Naive thymus-derived CD4-positive, alpha-beta T cell (primary cell): ENCODE measurements at regions not wholly inside any gene's neighbourhood (a gene's known extent, or its start where the extent isn't known, plus 50 kb on each side); places are given as distances from the start of the nearest gene placed in this dataset.
"Not testable (repeated sequence)": the region's sequence is repeated elsewhere in the genome, so short reads cannot be mapped to it uniquely, and the experiment has no call there.

Source experiments
- ATAC-seq: fragments of 150-1000 bp; cut with Tn5 transposase; 2 replicates; pipeline ENCODE4 v1.10.0; 2021; ENCODE audit warnings: mild to moderate bottlenecking, moderate library complexity
- CTCF ChIA-PET: fragments of 350-600 bp; sonication (Branson Sonifier 250); formaldehyde crosslinking; loops from one replicate; lab custom pipeline; 2021; ENCODE audit warnings: antibody characterized with exemption; lab: Charles Lee
- POLR2A ChIA-PET: fragments of 350-600 bp; sonication (Branson Sonifier 250); formaldehyde crosslinking; loops from one replicate; lab custom pipeline; 2021; ENCODE audit warnings: antibody characterized with exemption, inconsistent platforms; lab: Charles Lee
- DNase-seq, 9 donors: peaks; one replicate each; pipeline versions ENCODE4 v3.0.0 to v3.0.0-alpha.2; 2020 to 2022; ENCODE audit warnings: mixed read lengths in 1 of 9
- H3K27ac ChIP-seq: one replicate; pipeline ENCODE4 v1.7.0; 2013; ENCODE audit warnings: mild to moderate bottlenecking, low read depth, low read length, moderate library complexity
- H3K27me3 ChIP-seq, 2 donors: one replicate each; pipeline ENCODE4 v1.7.0; 2013; ENCODE audit warnings: low read length in 2 of 2, mild to moderate bottlenecking in 2 of 2, moderate library complexity in 2 of 2; ENCODE audit not compliant: control insufficient read depth in 2 of 2, insufficient read depth in 2 of 2
- H3K36me3 ChIP-seq, 3 experiments: 1 replicate in 2 of 3; 2 replicates in 1 of 3; pipeline ENCODE4 v1.7.0; 2013; ENCODE audit warnings: low read length in 3 of 3, mild to moderate bottlenecking in 3 of 3, moderate library complexity in 1 of 3; ENCODE audit not compliant: insufficient read depth in 3 of 3, control insufficient read depth in 2 of 3
- H3K4me1 ChIP-seq, 2 donors: one replicate each; pipeline ENCODE4 v1.7.0; 2013; ENCODE audit warnings: low read length in 2 of 2, mild to moderate bottlenecking in 2 of 2, moderate library complexity in 1 of 2; ENCODE audit not compliant: control insufficient read depth in 2 of 2, insufficient read depth in 2 of 2
- H3K4me3 ChIP-seq: 2 replicates; pipeline ENCODE4 v1.7.0; 2013; ENCODE audit warnings: mild to moderate bottlenecking, low read length
- H3K9me3 ChIP-seq, 3 experiments: 1 replicate in 2 of 3; 2 replicates in 1 of 3; pipeline ENCODE4 v1.7.0; 2013; ENCODE audit warnings: low read length in 3 of 3; ENCODE audit not compliant: control insufficient read depth in 2 of 3
- H3K27ac Mint-ChIP-seq, 9 donors: one replicate each; pipeline ENCODE4 v1.8.0; 2020 to 2022; ENCODE audit warnings: mixed read lengths in 9 of 9, mild to moderate bottlenecking in 8 of 9, moderate library complexity in 5 of 9, inconsistent platforms in 2 of 9
- H3K27me3 Mint-ChIP-seq, 5 donors: one replicate each; pipeline ENCODE4 v1.8.0; 2021 to 2022; ENCODE audit warnings: mixed read lengths in 5 of 5, mild to moderate bottlenecking in 1 of 5
- H3K36me3 Mint-ChIP-seq, 5 donors: one replicate each; pipeline ENCODE4 v1.8.0; 2020 to 2022; ENCODE audit warnings: mixed read lengths in 5 of 5, mild to moderate bottlenecking in 3 of 5, inconsistent platforms in 1 of 5
- H3K4me1 Mint-ChIP-seq, 7 donors: one replicate each; pipeline ENCODE4 v1.8.0; 2020 to 2022; ENCODE audit warnings: mixed read lengths in 7 of 7, mild to moderate bottlenecking in 3 of 7, inconsistent platforms in 1 of 7
- H3K4me3 Mint-ChIP-seq, 10 donors: one replicate each; pipeline ENCODE4 v1.8.0; 2020 to 2022; ENCODE audit warnings: mild to moderate bottlenecking in 10 of 10, mixed read lengths in 10 of 10, moderate library complexity in 6 of 10, inconsistent platforms in 2 of 10
- H3K9me3 Mint-ChIP-seq, 11 donors: one replicate each; pipeline ENCODE4 v1.8.0; 2020 to 2022; ENCODE audit warnings: mixed read lengths in 11 of 11, mild to moderate bottlenecking in 4 of 11, inconsistent platforms in 1 of 11, moderate library complexity in 1 of 11
- intact Hi-C, 2 donors: fragments of 100-400 bp; cut with micrococcal nuclease; formaldehyde crosslinking; loops; one replicate each; pipeline ENCODE4 v1.15.1; 2023

GRCh38 chr1:190003376-190003775 is 474.3 kb downstream of the BRINP3 start:
- POLR2A ChIA-PET, result no interaction called here
- no peaks in the 10 kb centered on the region for H3K27me3 Mint-ChIP-seq

GRCh38 chr1:190011585-190011984 is 466.1 kb downstream of the BRINP3 start:
- H3K27ac Mint-ChIP-seq, result no peak overlapping the region
- Histone ChIP-seq H3K4me3 (no peak overlapping the region), H3K9me3 (no peaks in the 10 kb centered on the region), H3K27me3 (no peaks in the 10 kb centered on the region), H3K27ac (no peak overlapping the region), H3K36me3 (no peaks in the 10 kb centered on the region), H3K4me1 (no peaks in the 10 kb centered on the region)
- ATAC-seq (no peak), DNase-seq (no peak)
- no peaks in the 10 kb centered on the region for H3K4me1 Mint-ChIP-seq
- no peaks in the 10 kb centered on the region for H3K27me3 Mint-ChIP-seq
- POLR2A ChIA-PET, result no interaction called here
- H3K36me3 Mint-ChIP-seq, result no peaks in the 10 kb centered on the region
- H3K4me3 Mint-ChIP-seq, result no peak overlapping the region
- peaks cover 6 to 40% (median 14%) of the 10 kb centered on the region in 11 donors for H3K9me3 Mint-ChIP-seq
- intact Hi-C loops, result no loop called here
- CTCF ChIA-PET, result no interaction called here

More at GRCh38 chr1:190003376-190003775, 474.3 kb downstream of the BRINP3 start:
- Histone ChIP-seq H3K27me3 (no peaks in the 10 kb centered on the region), H3K4me3 (no peak overlapping the region), H3K9me3 (no peaks in the 10 kb centered on the region), H3K27ac (no peak overlapping the region), H3K4me1 (no peaks in the 10 kb centered on the region), H3K36me3 (no peaks in the 10 kb centered on the region)
- Mint-ChIP-seq H3K4me1 (no peaks in the 10 kb centered on the region), H3K27ac (no peak overlapping the region), H3K36me3 (no peaks in the 10 kb centered on the region), H3K4me3 (no peak overlapping the region), H3K9me3 (peaks cover 0 to 21% (median 6%) of the 10 kb centered on the region in 11 donors)
- ATAC-seq (no peak), DNase-seq (no peak)
- CTCF ChIA-PET, result no interaction called here
- intact Hi-C loops, result no loop called here

DNA sequence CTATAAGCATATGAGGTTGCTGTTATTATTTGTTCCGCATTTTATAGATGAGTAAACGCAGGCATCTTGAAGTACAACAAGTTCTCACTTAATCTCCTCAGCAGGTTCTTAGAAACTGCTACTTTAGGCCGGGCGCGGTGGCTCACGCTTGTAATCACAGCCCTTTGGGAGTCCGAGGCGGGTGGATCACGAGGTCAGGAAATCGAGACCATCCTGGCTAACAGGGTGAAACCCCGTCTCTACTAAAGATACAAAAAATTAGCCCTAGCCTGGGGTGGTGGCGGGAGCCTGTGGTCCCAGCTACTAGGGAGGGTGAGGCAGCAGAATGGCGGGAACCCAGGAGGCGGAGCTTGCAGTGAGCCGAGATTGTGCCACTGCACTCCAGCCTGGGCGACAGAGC is 458.5 kb downstream of the BRINP3 start:
- intact Hi-C loops, CTCF ChIA-PET: not testable (repeated sequence)

DNA sequence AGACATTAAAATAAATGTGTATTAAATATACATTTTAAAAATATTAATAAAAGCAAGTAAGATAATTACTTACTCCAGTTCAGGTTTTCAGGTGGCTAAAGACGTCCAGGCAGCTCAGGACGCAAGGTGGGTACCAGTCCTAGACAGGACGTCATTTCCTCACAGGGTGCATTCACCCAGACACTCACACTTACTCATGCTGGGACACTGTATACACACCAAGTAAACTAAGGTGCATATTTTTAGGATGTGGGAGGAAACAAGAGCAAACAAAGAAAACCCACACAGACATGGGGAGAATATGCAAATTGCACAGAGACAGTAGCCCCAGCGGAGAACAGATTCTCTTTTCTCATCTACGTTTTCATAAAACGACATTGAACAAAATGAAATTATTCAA is 457.9 kb downstream of the BRINP3 start:
- H3K4me1 ChIP-seq, result no peaks in the 10 kb centered on the region
- intact Hi-C loops, result no loop called here
- ChIA-PET POLR2A (no interaction called here), CTCF (no interaction called here)
- H3K36me3 ChIP-seq, result no peaks in the 10 kb centered on the region
- Mint-ChIP-seq H3K4me3 (no peak overlapping the region), H3K36me3 (no peaks in the 10 kb centered on the region), H3K9me3 (peaks cover 0 to 24% (median 4%) of the 10 kb centered on the region in 11 donors), H3K27ac (no peak overlapping the region), H3K4me1 (no peaks in the 10 kb centered on the region), H3K27me3 (no peaks in the 10 kb centered on the region)
- no peak overlapping the region for H3K4me3 ChIP-seq
- H3K27me3 ChIP-seq, result no peaks in the 10 kb centered on the region
- DNase-seq (no peak), ATAC-seq (no peak)
- no peaks in the 10 kb centered on the region for H3K9me3 ChIP-seq
- no peak overlapping the region for H3K27ac ChIP-seq

More for the DNA sequence above, 458.5 kb downstream of the BRINP3 start:
- H3K4me1 ChIP-seq, H3K27ac ChIP-seq, H3K4me3 ChIP-seq, ATAC-seq, POLR2A ChIA-PET, DNase-seq, H3K36me3 ChIP-seq, H3K9me3 ChIP-seq, H3K27me3 Mint-ChIP-seq, H3K27me3 ChIP-seq, H3K4me1 Mint-ChIP-seq, H3K27ac Mint-ChIP-seq, H3K4me3 Mint-ChIP-seq, H3K36me3 Mint-ChIP-seq: not testable (repeated sequence)
- peaks cover 0 to 24% (median 4%) of the 10 kb centered on the region in 11 donors for H3K9me3 Mint-ChIP-seq

DNA sequence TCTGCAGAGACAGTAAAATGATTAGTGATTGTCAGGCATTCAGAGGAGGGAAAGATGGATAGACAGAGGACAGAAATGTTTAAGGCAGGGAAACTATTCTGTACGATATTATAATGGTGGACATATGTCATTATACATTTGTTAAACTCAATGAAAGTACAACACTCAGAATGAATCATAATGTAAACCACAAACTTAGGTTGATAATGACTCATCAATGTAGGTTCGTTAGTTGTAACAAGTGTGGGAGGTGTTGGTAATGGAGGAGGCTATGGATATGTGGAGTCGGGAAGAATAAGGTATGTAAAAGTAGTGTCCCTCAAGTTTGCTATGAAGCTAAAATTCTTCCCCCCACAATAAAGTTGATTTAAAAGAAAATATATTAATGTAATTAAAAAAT is 455.0 kb downstream of the BRINP3 start:
- CTCF ChIA-PET, result no interaction called here
- no peaks in the 10 kb centered on the region for H3K36me3 Mint-ChIP-seq
- Histone ChIP-seq H3K27me3 (no peaks in the 10 kb centered on the region), H3K4me1 (no peaks in the 10 kb centered on the region), H3K27ac (no peak overlapping the region), H3K9me3 (no peaks in the 10 kb centered on the region), H3K36me3 (no peaks in the 10 kb centered on the region), H3K4me3 (no peak overlapping the region)
- intact Hi-C loops, result no loop called here
- no peak overlapping the region for H3K27ac Mint-ChIP-seq
- no peaks in the 10 kb centered on the region for H3K27me3 Mint-ChIP-seq
- ATAC-seq (no peak), DNase-seq (no peak)
- no peak overlapping the region for H3K4me3 Mint-ChIP-seq
- no peaks in the 10 kb centered on the region for H3K4me1 Mint-ChIP-seq
- H3K9me3 Mint-ChIP-seq, result peaks cover 0 to 24% (median 5%) of the 10 kb centered on the region in 11 donors
- POLR2A ChIA-PET, result no interaction called here

DNA sequence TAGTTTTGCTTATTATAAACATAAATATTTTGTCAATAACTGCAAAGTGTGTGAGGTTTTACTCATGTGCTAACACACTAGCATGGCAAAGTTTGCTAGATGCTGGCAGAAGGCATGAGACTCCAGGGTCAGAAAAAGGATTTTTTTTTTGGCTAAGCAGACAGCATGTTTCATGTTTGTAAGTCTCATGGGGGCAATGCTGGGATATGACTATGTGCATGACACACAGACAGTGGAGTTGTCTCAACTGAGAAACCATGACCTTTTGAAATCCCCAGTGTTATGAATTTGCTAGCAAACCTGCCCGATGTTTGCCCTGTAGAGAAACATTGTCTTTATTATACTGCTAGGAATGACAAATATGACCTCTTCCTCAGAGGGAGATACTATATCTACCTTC is 448.2 kb downstream of the BRINP3 start:
- H3K27me3 ChIP-seq, result no peaks in the 10 kb centered on the region
- intact Hi-C loops, result no loop called here
- no peak overlapping the region for H3K27ac ChIP-seq
- Mint-ChIP-seq H3K27me3 (no peaks in the 10 kb centered on the region), H3K27ac (no peak overlapping the region), H3K36me3 (no peaks in the 10 kb centered on the region), H3K4me1 (no peaks in the 10 kb centered on the region), H3K9me3 (peaks cover 0 to 12% (median 6%) of the 10 kb centered on the region in 11 donors), H3K4me3 (no peak overlapping the region)
- POLR2A ChIA-PET, result no interaction called here
- H3K4me3 ChIP-seq, result no peak overlapping the region
- H3K4me1 ChIP-seq, result no peaks in the 10 kb centered on the region
- no peaks in the 10 kb centered on the region for H3K36me3 ChIP-seq
- CTCF ChIA-PET, result no interaction called here
- no peak for ATAC-seq
- DNase-seq, result no peak
- H3K9me3 ChIP-seq, result no peaks in the 10 kb centered on the region

GRCh38 chr1:190043655-190044054 is 434.0 kb downstream of the BRINP3 start:
- no peaks in the 10 kb centered on the region for H3K36me3 Mint-ChIP-seq
- Histone ChIP-seq H3K27me3 (no peaks in the 10 kb centered on the region), H3K4me1 (no peaks in the 10 kb centered on the region), H3K27ac (no peak overlapping the region), H3K9me3 (no peaks in the 10 kb centered on the region), H3K36me3 (no peaks in the 10 kb centered on the region), H3K4me3 (no peak overlapping the region)
- no peaks in the 10 kb centered on the region for H3K4me1 Mint-ChIP-seq
- peaks cover 3 to 29% (median 7%) of the 10 kb centered on the region in 11 donors for H3K9me3 Mint-ChIP-seq
- POLR2A ChIA-PET, result no interaction called here
- CTCF ChIA-PET, result no interaction called here
- no peak overlapping the region for H3K4me3 Mint-ChIP-seq
- ATAC-seq, result no peak
- no peak overlapping the region for H3K27ac Mint-ChIP-seq
- no peaks in the 10 kb centered on the region for H3K27me3 Mint-ChIP-seq
- DNase-seq, result no peak
- intact Hi-C loops, result no loop called here
